Astrocyte of the cerebellum (primary cell): ENCODE measurements at regions not wholly inside any gene's neighbourhood (a gene's known extent, or its start where the extent isn't known, plus 50 kb on each side); places are given as distances from the start of the nearest gene placed in this dataset.

Source experiments
- DNase-seq: peaks from one replicate; pipeline ENCODE4 v3.0.0-alpha.2; 2011; ENCODE audit warnings: low read depth
- H3K4me3 ChIP-seq: 2 replicates; pipeline ENCODE4 v1.5.1; 2011; ENCODE audit warnings: mild to moderate bottlenecking, low read depth, low read length, moderate library complexity
- in situ Hi-C: cut with HindIII; loops from 2 replicates; pipeline ENCODE4 v1.10.0; 2017; ENCODE audit warnings: low sequenced_read_pairs
- TF ChIP-seq, protein P1 (sequence below): IDR thresholded peaks from 2 replicates; pipeline ENCODE4 v1.5.1; 2012; ENCODE audit warnings: low read length, low read depth, moderate library complexity, mild to moderate bottlenecking; ENCODE audit errors: missing control alignments

DNA sequence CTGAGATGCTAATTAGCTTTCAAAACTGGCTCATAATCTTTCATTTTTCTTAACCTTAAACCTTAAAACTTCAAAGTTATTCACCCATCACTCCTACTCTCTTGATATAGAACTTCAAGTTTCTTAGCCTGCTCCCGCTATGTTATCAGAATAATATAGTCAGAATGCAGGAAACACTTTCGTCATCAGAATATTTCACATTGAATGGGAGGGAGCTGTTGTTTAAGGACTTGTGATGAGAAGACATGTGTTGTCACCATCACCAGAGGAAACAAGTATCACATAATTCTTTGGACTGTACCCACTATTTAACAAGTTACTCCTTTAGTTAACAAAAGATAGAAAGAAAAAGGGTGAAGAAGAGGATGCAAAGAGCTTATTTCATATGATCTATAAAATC is 65.0 kb upstream of the FNDC3A start:
- in situ Hi-C loops, result no loop called here
- TF ChIP-seq, protein P1, sequence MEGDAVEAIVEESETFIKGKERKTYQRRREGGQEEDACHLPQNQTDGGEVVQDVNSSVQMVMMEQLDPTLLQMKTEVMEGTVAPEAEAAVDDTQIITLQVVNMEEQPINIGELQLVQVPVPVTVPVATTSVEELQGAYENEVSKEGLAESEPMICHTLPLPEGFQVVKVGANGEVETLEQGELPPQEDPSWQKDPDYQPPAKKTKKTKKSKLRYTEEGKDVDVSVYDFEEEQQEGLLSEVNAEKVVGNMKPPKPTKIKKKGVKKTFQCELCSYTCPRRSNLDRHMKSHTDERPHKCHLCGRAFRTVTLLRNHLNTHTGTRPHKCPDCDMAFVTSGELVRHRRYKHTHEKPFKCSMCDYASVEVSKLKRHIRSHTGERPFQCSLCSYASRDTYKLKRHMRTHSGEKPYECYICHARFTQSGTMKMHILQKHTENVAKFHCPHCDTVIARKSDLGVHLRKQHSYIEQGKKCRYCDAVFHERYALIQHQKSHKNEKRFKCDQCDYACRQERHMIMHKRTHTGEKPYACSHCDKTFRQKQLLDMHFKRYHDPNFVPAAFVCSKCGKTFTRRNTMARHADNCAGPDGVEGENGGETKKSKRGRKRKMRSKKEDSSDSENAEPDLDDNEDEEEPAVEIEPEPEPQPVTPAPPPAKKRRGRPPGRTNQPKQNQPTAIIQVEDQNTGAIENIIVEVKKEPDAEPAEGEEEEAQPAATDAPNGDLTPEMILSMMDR, result no peak
- DNase-seq, result no peak
- no peak overlapping the region for H3K4me3 ChIP-seq

DNA sequence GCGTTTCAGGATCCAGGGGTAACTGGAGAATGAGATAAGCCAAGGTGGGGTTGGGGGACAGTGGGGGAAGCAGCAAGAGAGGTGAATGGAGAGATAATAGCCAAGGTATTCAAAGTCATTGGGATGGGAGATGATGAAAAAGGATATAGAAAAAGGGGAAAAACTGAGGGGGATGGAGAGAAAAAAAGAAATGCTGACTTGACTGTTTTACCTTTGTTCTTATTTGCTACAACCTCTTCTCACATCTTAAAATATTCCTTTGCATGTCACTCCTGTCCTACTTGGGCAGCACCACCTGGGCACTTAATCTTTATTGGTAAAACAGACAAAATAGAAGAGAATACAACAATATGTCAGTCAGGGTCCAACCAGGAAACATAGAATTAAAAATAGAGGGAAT is 56.0 kb upstream of the FNDC3A start:
- TF ChIP-seq, protein P1, result no peak
- DNase-seq, result no peak
- in situ Hi-C loops, result loop anchor here (5.0 kb wide), 1 partner anchor 53 kb away; no protein-coding TSS in a partner anchor
- H3K4me3 ChIP-seq, result no peak overlapping the region

DNA sequence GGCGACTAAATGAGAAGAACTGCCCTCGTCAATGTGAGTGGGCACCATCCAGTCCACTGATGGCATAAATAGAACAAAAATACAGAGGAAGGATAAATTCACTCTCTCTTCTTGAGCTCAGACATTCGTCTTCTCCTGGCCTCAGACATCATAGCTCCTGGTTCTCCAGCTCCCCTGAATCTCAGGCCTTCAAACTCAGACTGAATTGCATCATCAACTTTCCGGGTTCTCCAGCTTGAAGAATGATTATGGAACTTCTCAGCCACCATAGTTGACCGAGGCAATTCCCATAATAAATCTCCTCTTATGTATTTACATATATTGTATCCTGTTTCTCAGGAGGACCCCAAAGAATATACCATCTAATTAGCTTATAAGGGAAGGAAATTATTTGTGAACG is 55.0 kb upstream of the FNDC3A start:
- no peak overlapping the region for H3K4me3 ChIP-seq
- no peak for DNase-seq
- TF ChIP-seq, protein P1, result no peak
- in situ Hi-C loops, result no loop called here

DNA sequence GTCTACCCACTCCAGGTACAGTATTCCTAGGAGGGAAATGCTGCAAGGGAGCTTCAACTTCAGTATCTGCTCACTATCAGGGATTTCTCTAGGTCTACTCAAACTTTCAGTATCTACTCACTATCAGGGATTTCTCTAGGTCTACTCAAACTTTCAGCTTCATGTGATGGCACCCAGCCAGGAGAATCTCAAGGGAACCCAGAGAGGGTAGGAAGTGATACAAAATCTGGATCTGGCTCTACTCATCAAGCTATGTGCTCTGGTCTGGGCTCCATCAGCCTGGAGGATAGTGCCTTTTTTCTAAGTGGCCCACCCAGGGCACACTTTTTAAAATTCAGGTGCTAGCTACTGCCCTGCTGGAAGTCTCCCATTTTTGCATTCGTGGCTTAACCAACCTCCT is 52.3 kb upstream of the FNDC3A start:
- no peak for DNase-seq
- TF ChIP-seq, protein P1, result no peak
- H3K4me3 ChIP-seq, result no peak overlapping the region
- in situ Hi-C loops, result no loop called here

DNA sequence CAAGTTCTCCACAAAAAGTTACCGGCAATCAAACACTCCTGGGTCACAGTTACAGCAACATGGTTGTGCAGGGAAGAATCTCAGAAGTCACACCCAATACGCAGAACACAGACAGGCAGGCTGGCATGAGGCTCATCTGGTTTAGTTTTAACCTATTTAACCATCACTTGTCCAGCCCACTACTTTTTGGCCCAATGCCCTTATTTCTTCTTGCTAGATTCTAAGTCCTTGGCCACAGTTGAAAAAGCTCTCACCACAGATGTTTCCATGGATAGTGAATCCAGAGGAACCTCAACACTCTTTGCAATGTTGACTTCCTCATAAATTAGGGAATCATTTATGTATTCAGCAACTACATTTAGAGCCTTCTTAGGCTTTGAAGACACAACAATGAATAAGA is 50.7 kb upstream of the FNDC3A start:
- no peak overlapping the region for H3K4me3 ChIP-seq
- TF ChIP-seq, protein P1, result no peak
- DNase-seq, result no peak
- in situ Hi-C loops, result no loop called here
